Middle frontal gyrus (tissue), 1 donor: ENCODE measurements at regions not wholly inside any gene's neighbourhood (a gene's known extent, or its start where the extent isn't known, plus 50 kb on each side); places are given as distances from the start of the nearest gene placed in this dataset.

ENCODE experiments used
- DNase-seq: peaks from one replicate; pipeline ENCODE4 v3.0.0-alpha.2; 2015; ENCODE audit warnings: low spot score; ENCODE audit errors: extremely low spot score

GRCh38 chr20:58019027-58019849 lies 209.2 kb downstream of the ANKRD60 start:
- DNase-seq, result no peak

- no peak for DNase-seq
These were observed 209.9 kb downstream of the ANKRD60 start for GRCh38 chr20:58018590-58018989.

- DNase-seq, result no peak
These were observed 210.4 kb downstream of the ANKRD60 start for GRCh38 chr20:58017970-58018530.

- no peak for DNase-seq
These were observed 211.1 kb downstream of the ANKRD60 start for GRCh38 chr20:58017231-58017969.

- no peak for DNase-seq
These were observed 211.7 kb downstream of the ANKRD60 start for GRCh38 chr20:58016779-58017178.

- no peak for DNase-seq
These were observed 213.7 kb downstream of the ANKRD60 start for GRCh38 chr20:58014628-58015315.

GRCh38 chr20:58012731-58013510 lies 215.5 kb downstream of the ANKRD60 start:
- no peak for DNase-seq

- no peak for DNase-seq
These were observed 216.4 kb downstream of the ANKRD60 start for GRCh38 chr20:58011947-58012610.

GRCh38 chr20:58011106-58011946 lies 217.1 kb downstream of the ANKRD60 start:
- no peak for DNase-seq

GRCh38 chr20:58010666-58011065 lies 217.8 kb downstream of the ANKRD60 start:
- no peak for DNase-seq

GRCh38 chr20:58010186-58010585 lies 218.3 kb downstream of the ANKRD60 start:
- no peak for DNase-seq

- no peak for DNase-seq
These were observed 219.6 kb downstream of the ANKRD60 start for GRCh38 chr20:58008866-58009265.

- DNase-seq, result no peak
These were observed 220.0 kb downstream of the ANKRD60 start for GRCh38 chr20:58008413-58008812.

GRCh38 chr20:58007947-58008346 lies 220.5 kb downstream of the ANKRD60 start:
- no peak for DNase-seq

- no peak for DNase-seq
These were observed 221.8 kb downstream of the ANKRD60 start for GRCh38 chr20:58006346-58007316.

- DNase-seq, result no peak
These were observed 222.7 kb downstream of the ANKRD60 start for GRCh38 chr20:58005581-58006345.

GRCh38 chr20:58004900-58005299 lies 223.6 kb downstream of the ANKRD60 start:
- DNase-seq, result no peak

- DNase-seq, result no peak
These were observed 224.3 kb downstream of the ANKRD60 start for GRCh38 chr20:58004146-58004545.
